OCI-LY3 (cell line): ENCODE measurements at regions not wholly inside any gene's neighbourhood (a gene's known extent, or its start where the extent isn't known, plus 50 kb on each side); places are given as distances from the start of the nearest gene placed in this dataset.
"Not testable (repeated sequence)": the region's sequence is repeated elsewhere in the genome, so short reads cannot be mapped to it uniquely, and the experiment has no call there.

Source experiments
- EZH2phosphoT487 ChIP-seq: fragments of 200-600 bp; shearing (Covaris generic); IDR thresholded peaks from 2 replicates; pipeline ENCODE4 v1.6.1; 2018; ENCODE audit warnings: antibody characterized with exemption, mixed run types, low read depth
- TF ChIP-seq, protein P1 (sequence below): fragments of 200-600, 300-600 bp; sonication (generic); IDR thresholded peaks from 2 replicates; pipeline ENCODE4 v1.5.1; 2014; ENCODE audit warnings: antibody characterized with exemption, low read length, low read depth

DNA sequence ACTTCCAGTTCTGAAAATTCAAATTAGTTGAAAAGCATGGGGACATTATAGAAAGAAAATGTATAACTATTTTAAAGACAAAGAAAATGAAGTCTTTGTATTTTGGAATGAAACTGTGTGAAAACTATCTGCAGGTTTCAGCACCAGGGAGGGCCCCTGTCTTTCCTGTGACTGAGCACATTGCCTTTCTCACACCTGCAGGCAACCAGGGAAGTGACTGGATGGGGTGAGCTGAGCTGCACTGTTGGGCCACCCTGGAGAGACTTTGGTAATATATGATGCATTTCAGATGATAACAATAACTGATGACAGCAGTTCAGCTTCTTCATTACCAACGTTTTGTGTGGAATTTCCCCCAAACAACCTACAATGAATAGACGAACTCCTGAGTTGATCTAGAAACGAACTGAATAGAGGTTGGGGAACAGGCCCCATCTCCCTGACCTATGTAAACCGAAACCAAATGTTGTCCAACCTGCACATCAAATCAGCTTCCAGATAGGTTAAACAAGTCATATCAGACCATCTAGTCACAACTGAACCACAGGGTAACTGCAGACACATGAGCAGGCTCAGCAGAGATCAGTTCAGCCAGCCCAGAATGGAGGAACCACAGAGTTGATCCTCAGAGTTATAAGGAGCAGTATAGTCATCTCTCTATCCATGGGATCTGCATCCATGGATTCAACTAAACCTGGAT is 1402.2 kb downstream of the RPIA start:
- TF ChIP-seq, protein P1, sequence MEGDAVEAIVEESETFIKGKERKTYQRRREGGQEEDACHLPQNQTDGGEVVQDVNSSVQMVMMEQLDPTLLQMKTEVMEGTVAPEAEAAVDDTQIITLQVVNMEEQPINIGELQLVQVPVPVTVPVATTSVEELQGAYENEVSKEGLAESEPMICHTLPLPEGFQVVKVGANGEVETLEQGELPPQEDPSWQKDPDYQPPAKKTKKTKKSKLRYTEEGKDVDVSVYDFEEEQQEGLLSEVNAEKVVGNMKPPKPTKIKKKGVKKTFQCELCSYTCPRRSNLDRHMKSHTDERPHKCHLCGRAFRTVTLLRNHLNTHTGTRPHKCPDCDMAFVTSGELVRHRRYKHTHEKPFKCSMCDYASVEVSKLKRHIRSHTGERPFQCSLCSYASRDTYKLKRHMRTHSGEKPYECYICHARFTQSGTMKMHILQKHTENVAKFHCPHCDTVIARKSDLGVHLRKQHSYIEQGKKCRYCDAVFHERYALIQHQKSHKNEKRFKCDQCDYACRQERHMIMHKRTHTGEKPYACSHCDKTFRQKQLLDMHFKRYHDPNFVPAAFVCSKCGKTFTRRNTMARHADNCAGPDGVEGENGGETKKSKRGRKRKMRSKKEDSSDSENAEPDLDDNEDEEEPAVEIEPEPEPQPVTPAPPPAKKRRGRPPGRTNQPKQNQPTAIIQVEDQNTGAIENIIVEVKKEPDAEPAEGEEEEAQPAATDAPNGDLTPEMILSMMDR = not testable (repeated sequence)
- TF ChIP-seq EZH2phosphoT487 = not testable (repeated sequence)
